ENCODE measurements at regions not wholly inside any gene's neighbourhood (a gene's known extent, or its start where the extent isn't known, plus 50 kb on each side); places are given as distances from the start of the nearest gene placed in this dataset.

GRCh38 chr20:41811456-41811855, 193.3 kb upstream of the CHD6 start:
- no TSS peak for BruUV-seq (replicated peaks)
- no peak for DNase-seq
- Mint-ChIP-seq H3K4me1 (ENCODE audit: low read depth, unreplicated experiment) (no peaks in the 10 kb centered on the region), H3K27ac (ENCODE audit: unreplicated experiment) (no peak overlapping the region), H3K27me3 (ENCODE audit: unreplicated experiment) (no peaks in the 10 kb centered on the region), H3K36me3 (ENCODE audit: insufficient read depth, unreplicated experiment) (no peaks in the 10 kb centered on the region), H3K4me3 (ENCODE audit: low read depth, unreplicated experiment) (no peak overlapping the region), H3K9me3 (ENCODE audit: low read depth, unreplicated experiment) (peaks cover 3% of the 10 kb centered on the region)
- no peak for TF ChIP-seq CTCF (IDR thresholded peaks at IDR 0.05; ENCODE audit: unreplicated experiment)
- CTCF ChIA-PET, result no interaction called here
- intact Hi-C loops (cut with micrococcal nuclease; ENCODE audit: unreplicated experiment), result no loop called here

- Mint-ChIP-seq H3K4me3 (ENCODE audit: low read depth, unreplicated experiment) (no peak overlapping the region), H3K4me1 (ENCODE audit: low read depth, unreplicated experiment) (no peaks in the 10 kb centered on the region), H3K36me3 (ENCODE audit: insufficient read depth, unreplicated experiment) (no peaks in the 10 kb centered on the region), H3K27me3 (ENCODE audit: unreplicated experiment) (peaks cover 6% of the 10 kb centered on the region), H3K27ac (ENCODE audit: unreplicated experiment) (no peak overlapping the region), H3K9me3 (ENCODE audit: low read depth, unreplicated experiment) (no peaks in the 10 kb centered on the region)
- no peak for TF ChIP-seq CTCF (IDR thresholded peaks at IDR 0.05; ENCODE audit: unreplicated experiment)
- DNase-seq, result no peak
- CTCF ChIA-PET, result no interaction called here
- intact Hi-C loops (cut with micrococcal nuclease; ENCODE audit: unreplicated experiment), result no loop called here
- no TSS peak for BruUV-seq (replicated peaks)
Measured at GRCh38 chr20:41800040-41800439, 181.9 kb upstream of the CHD6 start.

- CTCF ChIA-PET, result interaction anchor here (0.9 kb wide), 1 partner anchor 15 kb away, joined by 3 read pairs; no protein-coding TSS in a partner anchor
- DNase-seq, result no peak
- Mint-ChIP-seq H3K9me3 (ENCODE audit: low read depth, unreplicated experiment) (no peaks in the 10 kb centered on the region), H3K27me3 (ENCODE audit: unreplicated experiment) (no peaks in the 10 kb centered on the region), H3K4me3 (ENCODE audit: low read depth, unreplicated experiment) (no peak overlapping the region), H3K27ac (ENCODE audit: unreplicated experiment) (no peak overlapping the region), H3K4me1 (ENCODE audit: low read depth, unreplicated experiment) (no peaks in the 10 kb centered on the region), H3K36me3 (ENCODE audit: insufficient read depth, unreplicated experiment) (no peaks in the 10 kb centered on the region)
- intact Hi-C loops (cut with micrococcal nuclease; ENCODE audit: unreplicated experiment), result no loop called here
- TF ChIP-seq CTCF (IDR thresholded peaks at IDR 0.05; ENCODE audit: unreplicated experiment), result no peak
- BruUV-seq (replicated peaks), result no TSS peak
Measured at GRCh38 chr20:41798930-41799502, 180.8 kb upstream of the CHD6 start.

GRCh38 chr20:41786158-41786557, 168.0 kb upstream of the CHD6 start:
- Mint-ChIP-seq H3K27me3 (ENCODE audit: unreplicated experiment) (no peaks in the 10 kb centered on the region), H3K9me3 (ENCODE audit: low read depth, unreplicated experiment) (peaks cover 2% of the 10 kb centered on the region), H3K4me3 (ENCODE audit: low read depth, unreplicated experiment) (no peak overlapping the region), H3K27ac (ENCODE audit: unreplicated experiment) (no peak overlapping the region), H3K36me3 (ENCODE audit: insufficient read depth, unreplicated experiment) (no peaks in the 10 kb centered on the region), H3K4me1 (ENCODE audit: low read depth, unreplicated experiment) (peaks cover 18% of the 10 kb centered on the region)
- no TSS peak for BruUV-seq (replicated peaks)
- DNase-seq, result no peak
- TF ChIP-seq CTCF (IDR thresholded peaks at IDR 0.05; ENCODE audit: unreplicated experiment), result no peak
- CTCF ChIA-PET, result no interaction called here
- intact Hi-C loops (cut with micrococcal nuclease; ENCODE audit: unreplicated experiment), result no loop called here

Measured in Calu3 (cell line).